ENCODE measurements at regions not wholly inside any gene's neighbourhood (a gene's known extent, or its start where the extent isn't known, plus 50 kb on each side); places are given as distances from the start of the nearest gene placed in this dataset.

DNA sequence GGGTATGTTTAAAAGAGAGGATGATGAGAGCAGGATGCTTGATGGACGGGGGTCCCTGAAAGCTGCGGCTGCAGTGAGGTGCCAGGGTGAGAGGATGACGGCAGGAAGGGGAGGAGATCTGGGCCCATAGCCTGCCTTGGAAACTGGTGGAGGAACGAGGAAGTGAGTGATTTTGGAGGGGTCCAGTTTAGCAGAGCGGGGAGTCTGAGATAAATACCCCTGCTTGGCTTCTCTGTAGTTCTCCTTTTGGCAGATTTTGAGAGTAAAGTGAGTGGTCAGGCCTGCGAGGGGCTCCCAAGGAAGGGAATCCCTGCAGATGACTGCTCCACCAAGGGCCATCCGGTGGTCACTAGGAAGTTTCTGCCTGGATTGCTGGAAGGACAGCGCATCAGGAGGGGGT, 98.5 kb upstream of the PTCH1 start:
- DNase-seq (ENCODE audit: low read depth), result no peak
- TF ChIP-seq CTCF (conservative IDR thresholded peaks at IDR 0.05; ENCODE audit: low read length), result no peak
- no peak overlapping the region for H3K4me3 ChIP-seq (ENCODE audit: low read length)

DNA sequence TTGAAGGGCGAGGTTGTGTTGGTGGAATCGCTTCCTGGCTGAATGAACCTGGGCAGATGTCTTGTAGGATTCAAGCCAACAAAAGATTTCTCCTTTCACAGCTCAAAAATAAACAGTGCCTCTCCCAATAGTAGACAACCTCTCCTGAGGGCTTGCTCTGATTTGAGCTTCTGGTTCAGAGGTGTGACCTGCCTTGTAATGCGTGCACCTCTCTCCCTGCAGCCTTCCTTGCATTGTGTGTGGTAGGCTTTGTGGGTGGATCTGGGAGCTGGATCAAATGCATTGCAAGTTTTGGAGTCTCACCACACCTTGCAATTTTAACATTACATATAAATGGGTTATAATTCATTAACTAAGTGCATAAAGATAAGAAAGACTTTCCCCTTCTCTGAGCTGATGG, 96.9 kb upstream of the PTCH1 start:
- TF ChIP-seq CTCF (conservative IDR thresholded peaks at IDR 0.05; ENCODE audit: low read length), result no peak
- H3K4me3 ChIP-seq (ENCODE audit: low read length), result no peak overlapping the region
- DNase-seq (ENCODE audit: low read depth), result no peak

DNA sequence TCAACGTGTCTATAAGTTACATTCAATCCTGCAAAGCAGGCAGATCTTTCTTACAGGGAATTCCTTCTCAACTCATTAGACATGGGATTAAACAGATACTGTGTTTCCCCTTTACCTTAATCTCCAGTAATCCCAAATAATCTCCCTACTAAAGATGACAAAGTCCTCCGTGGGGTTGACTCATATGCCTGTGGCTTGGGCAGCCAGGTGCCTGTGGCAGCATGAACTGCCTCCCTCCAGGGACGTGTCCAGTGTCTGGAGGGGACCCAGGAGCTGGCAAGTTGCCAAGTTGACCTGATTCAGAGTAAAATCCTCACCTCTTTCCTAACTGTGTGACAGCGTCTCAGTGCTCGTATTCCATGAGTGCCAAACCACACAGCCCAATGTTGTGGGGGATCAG, 94.6 kb upstream of the PTCH1 start:
- no peak for TF ChIP-seq CTCF (conservative IDR thresholded peaks at IDR 0.05; ENCODE audit: low read length)
- no peak for DNase-seq (ENCODE audit: low read depth)
- H3K4me3 ChIP-seq (ENCODE audit: low read length), result no peak overlapping the region

DNA sequence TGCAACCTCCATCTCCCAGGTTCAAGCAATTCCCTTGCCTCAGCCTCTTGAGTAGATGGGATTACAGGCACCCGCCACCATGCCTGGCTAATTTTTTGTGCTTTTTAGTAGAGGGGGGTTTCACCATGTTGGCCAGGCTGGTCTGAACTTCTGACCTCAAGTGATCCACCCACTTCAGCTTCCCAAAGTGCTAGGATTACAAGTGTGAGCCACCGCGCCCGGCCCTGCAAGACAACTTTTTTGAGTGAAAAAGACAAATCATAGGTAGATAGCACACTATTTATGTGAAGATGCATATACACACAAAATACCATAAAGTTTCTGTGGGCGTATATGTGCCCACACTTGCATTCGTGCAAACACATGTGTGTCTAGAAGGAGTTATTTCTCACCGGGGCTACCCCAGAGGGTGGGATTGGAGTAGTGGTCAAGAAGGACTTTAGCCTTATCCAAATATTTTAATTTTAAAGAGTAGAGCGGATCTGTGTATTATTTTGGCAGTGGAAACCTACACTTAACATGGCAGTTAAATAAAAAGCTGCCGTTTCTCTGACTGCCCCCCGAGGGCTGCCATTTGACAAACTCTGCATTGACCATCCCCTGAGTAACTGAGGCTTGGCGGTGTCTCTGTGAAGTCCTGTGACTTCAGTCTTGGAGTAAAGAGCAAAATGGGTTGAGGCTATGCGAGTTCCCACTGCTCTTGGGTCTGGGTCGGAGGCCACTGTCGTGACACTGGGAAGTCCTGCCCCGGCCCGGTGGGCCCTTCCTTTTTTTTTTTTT, 93.4 kb upstream of the PTCH1 start:
- no peak overlapping the region for H3K4me3 ChIP-seq (ENCODE audit: low read length)
- no peak for DNase-seq (ENCODE audit: low read depth)
- TF ChIP-seq CTCF (conservative IDR thresholded peaks at IDR 0.05; ENCODE audit: low read length), result no peak

- DNase-seq (ENCODE audit: low read depth), result no peak
- H3K4me3 ChIP-seq (ENCODE audit: low read length), result no peak overlapping the region
- TF ChIP-seq CTCF (conservative IDR thresholded peaks at IDR 0.05; ENCODE audit: low read length), result no peak
These were observed 92.7 kb upstream of the PTCH1 start for GRCh38 chr9:95609426-95609825.

DNA sequence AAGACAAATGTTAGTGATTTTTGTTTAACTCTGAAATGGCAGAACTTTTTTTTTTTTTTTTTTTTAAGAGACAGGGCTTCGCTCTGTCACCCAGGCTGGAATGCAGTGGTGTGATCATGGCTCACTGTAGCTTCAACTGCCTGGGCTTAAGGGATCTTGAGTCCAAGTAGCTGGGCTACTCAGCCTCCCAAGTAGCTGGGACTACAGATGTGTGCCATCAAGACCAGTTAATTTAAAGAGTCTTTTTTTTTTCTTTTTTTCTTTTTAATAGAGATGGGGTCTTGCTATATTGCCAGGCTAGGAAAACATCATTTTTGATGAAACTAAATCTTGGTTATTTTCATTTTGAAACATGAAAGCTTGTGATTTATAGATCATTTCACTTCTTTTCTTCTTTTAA, 91.6 kb upstream of the PTCH1 start:
- no peak for DNase-seq (ENCODE audit: low read depth)
- no peak overlapping the region for H3K4me3 ChIP-seq (ENCODE audit: low read length)
- no peak for TF ChIP-seq CTCF (conservative IDR thresholded peaks at IDR 0.05; ENCODE audit: low read length)

GRCh38 chr9:95607507-95607906, 90.7 kb upstream of the PTCH1 start:
- H3K4me3 ChIP-seq (ENCODE audit: low read length), result no peak overlapping the region
- DNase-seq (ENCODE audit: low read depth), result no peak
- TF ChIP-seq CTCF (conservative IDR thresholded peaks at IDR 0.05; ENCODE audit: low read length), result no peak

All from AG10803 (cell line).